ENCODE measurements at regions not wholly inside any gene's neighbourhood (a gene's known extent, or its start where the extent isn't known, plus 50 kb on each side); places are given as distances from the start of the nearest gene placed in this dataset.

- TF ChIP-seq CREB1 (CRISPR knock-in tag; IDR thresholded peaks at IDR 0.05): no peak
- TF ChIP-seq CTCF (IDR thresholded peaks at IDR 0.05): no peak
Observed at GRCh38 chr6:1188199-1188598, 123.7 kb upstream of the FOXQ1 start.
